H1 (cell line): ENCODE measurements at regions not wholly inside any gene's neighbourhood (a gene's known extent, or its start where the extent isn't known, plus 50 kb on each side); places are given as distances from the start of the nearest gene placed in this dataset.

Source experiments
- CTCF ChIA-PET: fragments of 300-600 bp; sonication (Branson Sonifier 250); formaldehyde crosslinking; loops from one replicate; lab custom pipeline; 2021; ENCODE audit not compliant: partially characterized antibody; lab: Charles Lee
- POLR2A ChIA-PET: fragments of 300-600 bp; sonication (Branson Sonifier 250); formaldehyde crosslinking; loops from one replicate; lab custom pipeline; 2021; ENCODE audit warnings: inconsistent platforms; ENCODE audit not compliant: partially characterized antibody; lab: Charles Lee
- DNase-seq, 2 experiments: peaks; one replicate each; pipeline versions ENCODE4 v3.0.0 to v3.0.0-alpha.2; 2010 to 2022; ENCODE audit warnings: low spot score in 2 of 2, low read depth in 1 of 2, mixed read lengths in 1 of 2
- FAIRE-seq: peaks from 2 replicates; lab custom pipeline; 2011; peaks lifted over from hg19 to GRCh38; lab: Jason Lieb, UNC
- H2AFZ ChIP-seq: 2 replicates; pipeline ENCODE4 v1.8.1; 2012; ENCODE audit warnings: low read length, inconsistent platforms
- H2AK5ac ChIP-seq: 2 replicates; pipeline ENCODE4 v1.6.1; 2013; ENCODE audit warnings: low read depth, low read length
- H2BK120ac ChIP-seq: replicated peaks from 2 replicates; pipeline ENCODE3; 2013; ENCODE audit warnings: low read depth, low read length, inconsistent platforms
- H2BK12ac ChIP-seq: 2 replicates; pipeline ENCODE4 v1.6.1; 2013; ENCODE audit warnings: low read depth, low read length
- H2BK15ac ChIP-seq: 2 replicates; pipeline ENCODE4 v1.6.1; 2013; ENCODE audit warnings: low read length
- H2BK20ac ChIP-seq: 2 replicates; pipeline ENCODE4 v1.6.1; 2013; ENCODE audit warnings: low read length
- H2BK5ac ChIP-seq: 2 replicates; pipeline ENCODE4 v1.6.1; 2013; ENCODE audit warnings: low read depth, low read length
- H3K14ac ChIP-seq: 2 replicates; pipeline ENCODE4 v1.6.1; 2013; ENCODE audit warnings: inconsistent platforms; ENCODE audit not compliant: insufficient read length
- H3K18ac ChIP-seq: 2 replicates; pipeline ENCODE4 v1.6.1; 2013; ENCODE audit warnings: low read length; ENCODE audit errors: extremely low read depth
- H3K23ac ChIP-seq: 2 replicates; pipeline ENCODE4 v1.6.1; 2013; ENCODE audit warnings: inconsistent platforms; ENCODE audit not compliant: insufficient read length
- H3K23me2 ChIP-seq: 2 replicates; pipeline ENCODE4 v1.6.1; 2013; ENCODE audit warnings: low read depth, low read length
- H3K27ac ChIP-seq: 2 replicates; pipeline ENCODE4 v1.6.1; 2011; ENCODE audit warnings: low read depth, low read length, inconsistent platforms
- H3K27me3 ChIP-seq, 4 experiments: replicated peaks in 1 of 4; 1 replicate in 1 of 4; 2 replicates in 3 of 4; pipeline versions ENCODE4 v1.6.1 to v1.8.1; 2011 to 2013; ENCODE audit warnings: low read length in 3 of 4, mild to moderate bottlenecking in 3 of 4, inconsistent platforms in 2 of 4, mixed read lengths in 2 of 4, moderate library complexity in 1 of 4; ENCODE audit not compliant: control insufficient read depth in 3 of 4, insufficient read depth in 3 of 4; ENCODE audit errors: extremely low read depth in 1 of 4
- H3K36me3 ChIP-seq, 4 experiments: 2 replicates each; pipeline versions ENCODE4 v1.6.1 to v1.8.1; 2011 to 2013; ENCODE audit warnings: mild to moderate bottlenecking in 4 of 4, low read length in 3 of 4, moderate library complexity in 2 of 4, control low read depth in 1 of 4, inconsistent platforms in 1 of 4; ENCODE audit not compliant: insufficient read depth in 4 of 4, control insufficient read depth in 2 of 4
- H3K4ac ChIP-seq: replicated peaks from 2 replicates; pipeline ENCODE3; 2013; ENCODE audit warnings: low read length, low read depth, mixed read lengths, inconsistent platforms; ENCODE audit not compliant: insufficient read length
- H3K4me1 ChIP-seq, 4 experiments: replicated peaks in 1 of 4; 1 replicate in 1 of 4; 2 replicates in 3 of 4; pipeline versions ENCODE4 v1.6.1 to v1.8.1; 2011 to 2013; ENCODE audit warnings: low read length in 3 of 4, inconsistent platforms in 2 of 4, mixed read lengths in 1 of 4; ENCODE audit not compliant: insufficient read depth in 4 of 4, control insufficient read depth in 3 of 4
- H3K4me2 ChIP-seq, 2 experiments: 2 replicates each; pipeline versions ENCODE4 v1.6.1 to v1.8.1; 2011 to 2013; ENCODE audit warnings: low read depth in 2 of 2, low read length in 2 of 2, control low read depth in 1 of 2, inconsistent platforms in 1 of 2, mild to moderate bottlenecking in 1 of 2; ENCODE audit not compliant: insufficient read depth in 1 of 2
- H3K4me3 ChIP-seq, 4 experiments: fragments of 200-600, 300-600 bp in 1 of 4; sonication (generic), shearing (Covaris generic), sonication (Bioruptor Twin) in 1 of 4; 2 replicates each; pipeline versions ENCODE4 v1.5.1 to v1.8.1; 2011 to 2016; ENCODE audit warnings: low read length in 4 of 4, low read depth in 3 of 4, control low read depth in 2 of 4, inconsistent platforms in 2 of 4, mild to moderate bottlenecking in 2 of 4, mixed read lengths in 1 of 4, moderate library complexity in 1 of 4; ENCODE audit not compliant: insufficient read depth in 2 of 4; ENCODE audit errors: extremely low read depth in 1 of 4
- H3K56ac ChIP-seq: replicated peaks from 2 replicates; pipeline ENCODE3; 2013; ENCODE audit warnings: low read depth, mild to moderate bottlenecking, mixed read lengths, low read length, inconsistent platforms; ENCODE audit not compliant: insufficient read length
- H3K79me1 ChIP-seq: 2 replicates; pipeline ENCODE4 v1.6.1; 2013; ENCODE audit warnings: low read depth, low read length, control low read depth
- H3K79me2 ChIP-seq, 2 experiments: 2 replicates each; pipeline versions ENCODE4 v1.6.1 to v1.8.1; 2012 to 2013; ENCODE audit warnings: low read length in 2 of 2, mild to moderate bottlenecking in 2 of 2, inconsistent platforms in 1 of 2; ENCODE audit not compliant: insufficient read depth in 2 of 2, control insufficient read depth in 1 of 2
- H3K9ac ChIP-seq, 4 experiments: replicated peaks in 1 of 4; 1 replicate in 1 of 4; 2 replicates in 3 of 4; pipeline versions ENCODE4 v1.6.1 to v1.8.1; 2011 to 2013; ENCODE audit warnings: low read depth in 3 of 4, low read length in 3 of 4, control low read depth in 2 of 4, mild to moderate bottlenecking in 2 of 4, moderate library complexity in 2 of 4, inconsistent platforms in 1 of 4; ENCODE audit errors: extremely low read depth in 1 of 4
- H3K9me3 ChIP-seq, 2 experiments: 2 replicates each; pipeline versions ENCODE4 v1.6.1 to v1.8.1; 2012 to 2013; ENCODE audit warnings: mild to moderate bottlenecking in 2 of 2, moderate library complexity in 2 of 2, control low read depth in 1 of 2, inconsistent platforms in 1 of 2, low read depth in 1 of 2, low read length in 1 of 2, mixed read lengths in 1 of 2; ENCODE audit not compliant: insufficient read depth in 2 of 2
- H4K20me1 ChIP-seq, 2 experiments: replicated peaks in 1 of 2; 2 replicates each; pipeline versions ENCODE3 to v1.8.1; 2011 to 2013; ENCODE audit warnings: inconsistent platforms in 2 of 2, low read length in 2 of 2, mild to moderate bottlenecking in 1 of 2; ENCODE audit not compliant: insufficient read depth in 2 of 2, control insufficient read depth in 1 of 2
- H4K5ac ChIP-seq: 2 replicates; pipeline ENCODE4 v1.6.1; 2013; ENCODE audit warnings: low read length, low read depth, mixed read lengths, inconsistent platforms; ENCODE audit not compliant: insufficient read length
- H4K8ac ChIP-seq: 2 replicates; pipeline ENCODE4 v1.8.0; 2013; ENCODE audit warnings: mild to moderate bottlenecking, moderate library complexity, low read length, inconsistent platforms; ENCODE audit not compliant: insufficient read depth; ENCODE audit errors: extremely low read depth
- H4K91ac ChIP-seq: replicated peaks from 2 replicates; pipeline ENCODE3; 2013; ENCODE audit warnings: low read length, mixed read lengths, inconsistent platforms; ENCODE audit not compliant: insufficient read length
- BCL11A ChIP-seq, 2 experiments: IDR thresholded peaks; one replicate each; pipeline ENCODE4 v1.6.1; 2011; ENCODE audit warnings: low read depth in 2 of 2, low read length in 2 of 2, mild to moderate bottlenecking in 2 of 2
- CEBPB ChIP-seq: IDR thresholded peaks from 2 replicates; pipeline ENCODE4 v1.6.1; 2012; ENCODE audit warnings: low read depth, low read length
- MAX ChIP-seq: IDR thresholded peaks from 2 replicates; pipeline ENCODE4 v1.6.1; 2012; ENCODE audit warnings: inconsistent platforms
- SRF ChIP-seq: IDR thresholded peaks from 2 replicates; pipeline ENCODE4 v1.6.1; 2011; ENCODE audit warnings: mild to moderate bottlenecking, low read depth, low read length, moderate library complexity
- TAF1 ChIP-seq: IDR thresholded peaks from 2 replicates; pipeline ENCODE4 v1.6.1; 2011; ENCODE audit warnings: mild to moderate bottlenecking, low read depth, low read length
- WGBS, 2 experiments: shearing (Covaris generic) in 1 of 2; methylation state at CpG; one replicate each; pipeline versions ENCODE4 v1.1.6 to v1.1.7; 2013 to 2015; ENCODE audit warnings: low lambda C conversion rate in 2 of 2, mixed read lengths in 2 of 2, inconsistent platforms in 1 of 2, low coverage in 1 of 2, missing lambda C conversion rate in 1 of 2; ENCODE audit not compliant: insufficient replicate concordance in 2 of 2, insufficient coverage in 1 of 2, insufficient read length in 1 of 2; ENCODE audit errors: extremely low coverage in 1 of 2, missing lambda C conversion rate in 1 of 2; 5-methylcytosine and 5-hydroxymethylcytosine counted together
- TF ChIP-seq, protein P1 (sequence below), 3 experiments: IDR thresholded peaks; 1 replicate in 2 of 3; 2 replicates in 1 of 3; pipeline versions ENCODE4 v1.5.1 to v1.6.1; 2011; ENCODE audit warnings: low read length in 3 of 3, mild to moderate bottlenecking in 3 of 3, inconsistent platforms in 2 of 3, low read depth in 1 of 3, moderate library complexity in 1 of 3; ENCODE audit not compliant: insufficient read depth in 1 of 3; ENCODE audit errors: control extremely low read depth in 1 of 3

GRCh38 chr6:1022719-1023118, 289.2 kb upstream of the FOXQ1 start:
- Histone ChIP-seq H2BK15ac (no peak overlapping the region), H3K23ac (no peak overlapping the region), H3K18ac (no peak overlapping the region), H3K23me2 (no peaks in the 10 kb centered on the region), H4K5ac (no peak overlapping the region), H4K91ac (no peak overlapping the region), H4K20me1 (no peaks in the 10 kb centered on the region), H2BK20ac (no peak overlapping the region), H3K9ac (no peak overlapping the region), H2BK5ac (no peak overlapping the region), H2BK12ac (no peak overlapping the region)
- DNase-seq = no peak
- POLR2A ChIA-PET = no interaction called here
- FAIRE-seq = no peak
- CTCF ChIA-PET = interaction anchor here (1.2 kb wide), 1 partner anchor 129 kb away, joined by 3 read pairs; no protein-coding TSS in a partner anchor
- TF ChIP-seq SRF (no peak), MAX (no peak), BCL11A (IDR thresholded peaks at IDR 0.05; ENCODE audit: low read depth in 2 of 2, low read length in 2 of 2) (no peak), CEBPB (no peak), TAF1 (no peak)
- TF ChIP-seq, protein P1, sequence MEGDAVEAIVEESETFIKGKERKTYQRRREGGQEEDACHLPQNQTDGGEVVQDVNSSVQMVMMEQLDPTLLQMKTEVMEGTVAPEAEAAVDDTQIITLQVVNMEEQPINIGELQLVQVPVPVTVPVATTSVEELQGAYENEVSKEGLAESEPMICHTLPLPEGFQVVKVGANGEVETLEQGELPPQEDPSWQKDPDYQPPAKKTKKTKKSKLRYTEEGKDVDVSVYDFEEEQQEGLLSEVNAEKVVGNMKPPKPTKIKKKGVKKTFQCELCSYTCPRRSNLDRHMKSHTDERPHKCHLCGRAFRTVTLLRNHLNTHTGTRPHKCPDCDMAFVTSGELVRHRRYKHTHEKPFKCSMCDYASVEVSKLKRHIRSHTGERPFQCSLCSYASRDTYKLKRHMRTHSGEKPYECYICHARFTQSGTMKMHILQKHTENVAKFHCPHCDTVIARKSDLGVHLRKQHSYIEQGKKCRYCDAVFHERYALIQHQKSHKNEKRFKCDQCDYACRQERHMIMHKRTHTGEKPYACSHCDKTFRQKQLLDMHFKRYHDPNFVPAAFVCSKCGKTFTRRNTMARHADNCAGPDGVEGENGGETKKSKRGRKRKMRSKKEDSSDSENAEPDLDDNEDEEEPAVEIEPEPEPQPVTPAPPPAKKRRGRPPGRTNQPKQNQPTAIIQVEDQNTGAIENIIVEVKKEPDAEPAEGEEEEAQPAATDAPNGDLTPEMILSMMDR (IDR thresholded peaks at IDR 0.05; ENCODE audit: control extremely low read depth in 1 of 3, insufficient read depth in 1 of 3, low read depth in 1 of 3, low read length in 3 of 3) = no peak
- TF ChIP-seq, all 59 proteins: peak for 0
- H3K27me3 ChIP-seq = no peaks in the 10 kb centered on the region; a peak in 3 of 7 replicates
- no peak overlapping the region for H2AK5ac ChIP-seq
- no peaks in the 10 kb centered on the region for H3K9me3 ChIP-seq
- H3K79me1 ChIP-seq = no peaks in the 10 kb centered on the region
- H2BK120ac ChIP-seq = no peak overlapping the region
- no peak overlapping the region for H3K4me2 ChIP-seq
- no peak overlapping the region for H2AFZ ChIP-seq
- H3K4me3 ChIP-seq = no peak overlapping the region
- 93% methylated on average over 2 of the region's 2 CpGs; no CpG with 5 or more reads in 1 of the 2 experiments for WGBS, 2 experiments
- H3K79me2 ChIP-seq = no peaks in the 10 kb centered on the region
- H3K56ac ChIP-seq = no peak overlapping the region
- no peaks in the 10 kb centered on the region for H3K36me3 ChIP-seq
- H3K14ac ChIP-seq = no peak overlapping the region
- H3K27ac ChIP-seq = no peak overlapping the region
- H3K4ac ChIP-seq = no peak overlapping the region
- no peak overlapping the region; the same call in 1 of the 2 replicates for H4K8ac ChIP-seq
- peaks cover 0 to 3% (median 0%) of the 10 kb centered on the region in 4 experiments; a peak in 2 of 7 replicates for H3K4me1 ChIP-seq
